K562 (cell line): ENCODE measurements at regions not wholly inside any gene's neighbourhood (a gene's known extent, or its start where the extent isn't known, plus 50 kb on each side); places are given as distances from the start of the nearest gene placed in this dataset.

Experiments
- ATAC-seq: fragments of 200-7000 bp; cut with Tn5 transposase; 3 replicates; pipeline ENCODE4 v1.9.1; 2020; ENCODE audit warnings: moderate library complexity
- BruUV-seq: library from RNA; stranded (reverse); fragments of 400-500 nt; replicated peaks from 2 replicates; lab custom pipeline; 2021; lab: Mats Ljungman, UMichigan
- CTCF ChIA-PET: fragments of 300-600 bp; formaldehyde crosslinking; extraction: SDS; loops from one replicate; lab custom pipeline; 2021; ENCODE audit warnings: low intra/inter-chr PET ratio; lab: Yijun Ruan, JAX
- POLR2A ChIA-PET: fragments of 300-600, 350-650 bp; sonication (Branson Sonifier 250); formaldehyde crosslinking; extraction: SDS; loops from one replicate; lab custom pipeline; 2021; ENCODE audit warnings: antibody characterized with exemption, inconsistent platforms; lab: Yijun Ruan, JAX
- DNase-seq, 4 experiments: peaks; one replicate each; pipeline versions ENCODE4 v3.0.0 to v3.0.0-alpha.2; 2011 to 2018; ENCODE audit warnings: low spot score in 3 of 4, mixed read lengths in 3 of 4; ENCODE audit errors: extremely low read depth in 1 of 4
- FAIRE-seq: peaks from 2 replicates; lab custom pipeline; 2011; peaks lifted over from hg19 to GRCh38; lab: Jason Lieb, UNC
- H2AFZ ChIP-seq: 2 replicates; pipeline ENCODE4 v1.6.0; 2011; ENCODE audit warnings: low read depth, low read length, control low read depth, inconsistent platforms
- H3K27ac ChIP-seq: fragments of 200-600 bp; 3 replicates; pipeline ENCODE4 v1.8.0; 2011; ENCODE audit warnings: low read depth, mild to moderate bottlenecking, control low read depth, inconsistent platforms, low read length, moderate library complexity, mixed read lengths; ENCODE audit errors: extremely low read depth
- H3K27me3 ChIP-seq, 2 experiments: fragments of 300-600 bp in 1 of 2; 2 replicates in 1 of 2; 3 replicates in 1 of 2; pipeline versions ENCODE4 v1.6.0 to v1.8.0; 2011; ENCODE audit warnings: inconsistent platforms in 2 of 2, low read length in 2 of 2, mild to moderate bottlenecking in 1 of 2, mixed read lengths in 1 of 2, moderate library complexity in 1 of 2; ENCODE audit not compliant: control insufficient read depth in 2 of 2, insufficient read depth in 2 of 2
- H3K36me3 ChIP-seq: fragments of 300-600 bp; 3 replicates; pipeline ENCODE4 v1.8.0; 2011; ENCODE audit warnings: mild to moderate bottlenecking, low read length, inconsistent platforms; ENCODE audit not compliant: control insufficient read depth, insufficient read depth
- H3K4me1 ChIP-seq, 2 experiments: fragments of 200-600 bp in 1 of 2; replicated peaks in 1 of 2; 2 replicates in 1 of 2; 3 replicates in 1 of 2; pipeline versions ENCODE4 v1.5.1 to v1.8.0; 2011; ENCODE audit warnings: inconsistent platforms in 2 of 2, low read length in 2 of 2, mild to moderate bottlenecking in 1 of 2, mixed read lengths in 1 of 2, moderate library complexity in 1 of 2; ENCODE audit not compliant: control insufficient read depth in 2 of 2, insufficient read depth in 2 of 2
- H3K4me2 ChIP-seq: 2 replicates; pipeline ENCODE4 v1.6.1; 2011; ENCODE audit warnings: low read length, control low read depth, inconsistent platforms, mixed read lengths; ENCODE audit not compliant: insufficient read depth
- H3K4me3 ChIP-seq: fragments of 200-600 bp; sonication (generic), shearing (Covaris generic); 2 replicates; pipeline ENCODE4 v1.5.1; 2016; ENCODE audit warnings: control low read depth, inconsistent platforms
- H3K79me2 ChIP-seq: fragments of 200-600 bp; 3 replicates; pipeline ENCODE4 v1.8.0; 2011; ENCODE audit warnings: low read length, inconsistent platforms; ENCODE audit not compliant: control insufficient read depth, insufficient read depth
- H3K9ac ChIP-seq, 2 experiments: 2 replicates each; pipeline versions ENCODE4 v1.6.0 to v1.6.1; 2011; ENCODE audit warnings: low read depth in 2 of 2, low read length in 2 of 2, control low read depth in 1 of 2, inconsistent platforms in 1 of 2, mild to moderate bottlenecking in 1 of 2, mixed read lengths in 1 of 2; ENCODE audit not compliant: insufficient read depth in 1 of 2
- H3K9me1 ChIP-seq: one replicate; pipeline ENCODE4 v1.6.0; 2011; ENCODE audit warnings: inconsistent platforms, mild to moderate bottlenecking, low read length, moderate library complexity; ENCODE audit not compliant: control insufficient read depth, insufficient read depth
- H3K9me3 ChIP-seq: replicated peaks from 2 replicates; pipeline ENCODE4 v1.5.1; 2011; ENCODE audit warnings: low read depth, low read length, inconsistent platforms; ENCODE audit not compliant: control insufficient read depth, insufficient read depth
- H4K20me1 ChIP-seq: replicated peaks from 2 replicates; pipeline ENCODE4 v1.6.1; 2011; ENCODE audit warnings: low read length, inconsistent platforms, mixed read lengths; ENCODE audit not compliant: control insufficient read depth, insufficient read depth
- ARID2 ChIP-seq: fragments of 450-650 bp; IDR thresholded peaks from 2 replicates; pipeline ENCODE4 v1.6.1; 2017; ENCODE audit warnings: antibody characterized with exemption, mild to moderate bottlenecking
- DACH1 ChIP-seq: fragments of 450-650 bp; IDR thresholded peaks from 2 replicates; pipeline ENCODE4 v1.6.1; 2018; ENCODE audit not compliant: partially characterized antibody
- E2F1 ChIP-seq: sonication (generic); formaldehyde crosslinking; IDR thresholded peaks from 2 replicates; pipeline ENCODE4 v1.8.1; 2023; ENCODE audit warnings: mild to moderate bottlenecking, missing genetic modification reagents, moderate library complexity
- FOSL1 ChIP-seq: fragments of 200-800 bp; sonication (Bioruptor generic); conservative IDR thresholded peaks from 2 replicates; pipeline ENCODE4 v1.6.1; 2016; ENCODE audit warnings: missing genetic modification characterization, missing compliant biosample characterization
- NCOA6 ChIP-seq: fragments of 450-650 bp; IDR thresholded peaks from 2 replicates; pipeline ENCODE4 v1.6.1; 2017; ENCODE audit warnings: mild to moderate bottlenecking
- NELFE ChIP-seq: IDR thresholded peaks from 2 replicates; pipeline ENCODE4 v1.6.1; 2011; ENCODE audit warnings: mild to moderate bottlenecking; ENCODE audit not compliant: insufficient read depth, insufficient read length
- SIN3B ChIP-seq: fragments of 450-650 bp; IDR thresholded peaks from 2 replicates; pipeline ENCODE4 v1.6.1; 2017; ENCODE audit warnings: low read depth, mild to moderate bottlenecking, moderate library complexity
- SRSF9 ChIP-seq: fragments of 200-400 bp; formaldehyde crosslinking; IDR thresholded peaks from 2 replicates; pipeline ENCODE4 v1.6.1; 2017; ENCODE audit warnings: low read depth, low read length, borderline replicate concordance
- TCFL5 ChIP-seq: fragments of 250-450 bp; sonication (Bioruptor Pico); conservative IDR thresholded peaks from 2 replicates; pipeline ENCODE4 v1.6.1; 2021; ENCODE audit warnings: mild to moderate bottlenecking, moderate library complexity, matching md5 sums
- TEAD4 ChIP-seq, 2 experiments: sonication (generic) in 1 of 2; formaldehyde crosslinking in 1 of 2; IDR thresholded peaks; 2 replicates each; pipeline versions ENCODE4 v1.6.1 to v1.8.0; 2012 to 2022; ENCODE audit warnings: borderline replicate concordance in 1 of 2, inconsistent platforms in 1 of 2, low read length in 1 of 2, mild to moderate bottlenecking in 1 of 2, missing genetic modification reagents in 1 of 2
- ZBTB12 ChIP-seq: fragments of 250-450 bp; sonication (Bioruptor Pico); IDR thresholded peaks from 2 replicates; pipeline ENCODE4 v1.4.0; 2020
- ZBTB26 ChIP-seq: fragments of 450-650 bp; formaldehyde crosslinking; IDR thresholded peaks from 2 replicates; pipeline ENCODE4 v1.4.0; 2022; ENCODE audit warnings: missing genetic modification characterization
- ZNF583 ChIP-seq: fragments of 250-450 bp; sonication (Bioruptor Pico); IDR thresholded peaks from 2 replicates; pipeline ENCODE4 v1.4.0; 2020
- WGBS: fragments of 100-300 bp; shearing (Covaris generic); methylation state at CpG from one replicate; pipeline ENCODE4 v1.1.6; 2016; ENCODE audit warnings: low coverage, mixed read lengths; ENCODE audit not compliant: insufficient coverage; ENCODE audit errors: missing lambda C conversion rate; 5-methylcytosine and 5-hydroxymethylcytosine counted together
- in situ Hi-C: fragments of 300-500 bp; cut with MboI; formaldehyde crosslinking; loops from 4 replicates; pipeline ENCODE4 v1.15.0; 2018; ENCODE audit warnings: inconsistent platforms, mixed read lengths
- intact Hi-C: fragments of 100-400 bp; cut with micrococcal nuclease; formaldehyde crosslinking; loops from 2 replicates; pipeline ENCODE4 v1.14.2; 2022

- no peak for FAIRE-seq
- Histone ChIP-seq H3K4me1 (no peaks in the 10 kb centered on the region), H3K27ac (no peak overlapping the region), H3K27me3 (peaks cover 5 to 7% of the 10 kb centered on the region in 2 experiments; a peak in 3 of 5 replicates), H3K9ac (no peak overlapping the region), H3K4me2 (no peak overlapping the region), H3K36me3 (no peaks in the 10 kb centered on the region), H3K9me1 (no peaks in the 10 kb centered on the region), H2AFZ (no peak overlapping the region), H3K79me2 (no peaks in the 10 kb centered on the region), H3K9me3 (no peaks in the 10 kb centered on the region), H4K20me1 (no peaks in the 10 kb centered on the region; the same call in 1 of the 2 replicates), H3K4me3 (no peak overlapping the region)
- ChIA-PET CTCF (no interaction called here), POLR2A (no interaction called here)
- in situ Hi-C loops = no loop called here
- ATAC-seq = no peak
- no TSS peak for BruUV-seq
- no peak for DNase-seq
- intact Hi-C loops = no loop called here
- TF ChIP-seq ARID2 (no peak), TEAD4 (IDR thresholded peaks at IDR 0.05; ENCODE audit: low read length) (no peak), TEAD4 (CRISPR knock-in tag; IDR thresholded peaks at IDR 0.05; ENCODE audit: borderline replicate concordance) (no peak), TCFL5 (CRISPR knock-in tag) (no peak), ZNF583 (CRISPR knock-in tag) (no peak), SIN3B (no peak), ZBTB26 (CRISPR knock-in tag) (no peak), FOSL1 (tag) (no peak), SRSF9 (no peak), NCOA6 (no peak), DACH1 (no peak), E2F1 (no peak), ZBTB12 (CRISPR knock-in tag) (no peak), NELFE (no peak)
- 0% methylated on average over 1 of the region's 1 CpG for WGBS
Measured at GRCh38 chr20:57968120-57968519, 258.3 kb upstream of the PMEPA1 start.
